Pancreas (tissue), 10 donors: ENCODE measurements at regions not wholly inside any gene's neighbourhood (a gene's known extent, or its start where the extent isn't known, plus 50 kb on each side); places are given as distances from the start of the nearest gene placed in this dataset.

Experiments
- ATAC-seq, 4 donors: fragments of 200-7000 bp; cut with Tn5 transposase; one replicate each; pipeline versions ENCODE4 v1.8.0 to v1.9.1; 2020; ENCODE audit warnings: mild to moderate bottlenecking in 4 of 4, moderate library complexity in 4 of 4
- DNase-seq, 6 donors: peaks; one replicate each; pipeline ENCODE4 v3.0.0-alpha.2; 2020
- FAIRE-seq: peaks from 2 replicates; lab custom pipeline; 2012; peaks lifted over from hg19 to GRCh38; lab: Jason Lieb, UNC
- H3K27ac ChIP-seq, 4 donors: fragments of 200-600 bp; sonication (generic); 1 replicate in 3 of 4; 2 replicates in 1 of 4; pipeline versions ENCODE4 v1.5.0 to v1.8.0; 2020
- H3K27me3 ChIP-seq, 4 donors: fragments of 200-600 bp; one replicate each; pipeline ENCODE4 v1.8.0; 2021
- H3K36me3 ChIP-seq, 3 donors: fragments of 200-600 bp; sonication (generic) in 1 of 3; one replicate each; pipeline versions ENCODE4 v1.5.0 to v1.8.0; 2020 to 2021
- H3K4me1 ChIP-seq, 3 donors: fragments of 200-600 bp; one replicate each; pipeline ENCODE4 v1.8.0; 2021
- H3K4me3 ChIP-seq, 4 donors: fragments of 200-600 bp; sonication (generic) in 2 of 4; one replicate each; pipeline versions ENCODE4 v1.5.0 to v1.8.0; 2020 to 2021
- H3K9me3 ChIP-seq, 4 donors: fragments of 200-600 bp; one replicate each; pipeline ENCODE4 v1.8.0; 2021
- WGBS, 2 donors: extraction: QIAGEN DNeasy Blood & Tissue Kit; methylation state at CpG; one replicate each; pipeline ENCODE4 v1.1.7; 2013; 5-methylcytosine and 5-hydroxymethylcytosine counted together
- intact Hi-C, 3 donors: fragments of 100-400 bp; cut with DNase I; formaldehyde crosslinking; loops; one replicate each; pipeline versions ENCODE4 v1.11.1 to v1.14.2; 2022
- TF ChIP-seq, protein P1 (sequence below), 4 donors: fragments of 200-600 bp; sonication (generic) in 3 of 4; IDR thresholded peaks; one replicate each; pipeline versions ENCODE4 v1.5.0 to v1.8.0; 2021; ENCODE audit warnings: antibody characterized with exemption in 4 of 4
- donor health status: healthy with polysubstance abuse.
- donor health status: DM: no; HTN: no; CAD: no; lungs with moderate emphysema.
- donor health status: DM: no; HTN: no; CAD: no.
- donor health status: control.
- donor health status: control.
- donor health status: Bipolar disorder and iron deficiency.
- donor health status: DM: yes; HTN: yes; CAD: no.
- donor health status: DM: no; HTN: no; CAD: no.
- donor health status: DM: no; HTN: no; CAD: no.
- donor health status: DM: yes; HTN: yes; CAD: no.

DNA sequence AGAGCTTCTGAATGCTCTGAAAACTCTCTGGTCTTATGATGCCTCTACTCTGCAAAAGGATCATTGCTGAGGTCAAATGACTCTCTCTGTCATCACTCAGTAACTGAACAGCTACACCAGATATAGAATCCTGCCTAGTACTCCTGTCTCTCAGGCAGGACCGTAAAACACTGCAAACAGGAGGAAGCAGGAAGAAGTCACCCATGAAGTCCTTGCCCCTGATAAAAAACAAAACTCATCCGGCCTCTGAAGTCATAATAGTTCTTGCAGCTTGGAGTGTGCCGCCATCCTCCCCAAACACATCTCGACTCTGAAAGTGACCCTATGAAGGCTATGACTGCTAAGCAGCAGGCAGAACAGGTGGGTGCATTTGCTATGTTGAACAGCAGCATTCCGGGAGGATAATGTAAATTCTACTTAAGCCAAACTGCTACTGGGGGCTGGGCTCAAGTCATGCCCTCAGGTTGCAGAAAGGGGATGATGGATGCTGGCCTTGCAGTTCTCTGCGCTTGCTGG, 81.9 kb upstream of the FAM169A start:
- H3K27me3 ChIP-seq, result no peaks in the 10 kb centered on the region
- H3K9me3 ChIP-seq, result no peaks in the 10 kb centered on the region
- peak; percentile 15 to 39 (median 23) for ATAC-seq
- no peak for FAIRE-seq
- intact Hi-C loops, result loop anchor here in 1 of 3 donors (10.0 kb wide), 1 partner anchor 97 kb away; no protein-coding TSS in a partner anchor
- DNase-seq, result no peak
- peaks cover 7 to 21% (median 18%) of the 10 kb centered on the region in 3 donors for H3K4me1 ChIP-seq
- TF ChIP-seq, protein P1, sequence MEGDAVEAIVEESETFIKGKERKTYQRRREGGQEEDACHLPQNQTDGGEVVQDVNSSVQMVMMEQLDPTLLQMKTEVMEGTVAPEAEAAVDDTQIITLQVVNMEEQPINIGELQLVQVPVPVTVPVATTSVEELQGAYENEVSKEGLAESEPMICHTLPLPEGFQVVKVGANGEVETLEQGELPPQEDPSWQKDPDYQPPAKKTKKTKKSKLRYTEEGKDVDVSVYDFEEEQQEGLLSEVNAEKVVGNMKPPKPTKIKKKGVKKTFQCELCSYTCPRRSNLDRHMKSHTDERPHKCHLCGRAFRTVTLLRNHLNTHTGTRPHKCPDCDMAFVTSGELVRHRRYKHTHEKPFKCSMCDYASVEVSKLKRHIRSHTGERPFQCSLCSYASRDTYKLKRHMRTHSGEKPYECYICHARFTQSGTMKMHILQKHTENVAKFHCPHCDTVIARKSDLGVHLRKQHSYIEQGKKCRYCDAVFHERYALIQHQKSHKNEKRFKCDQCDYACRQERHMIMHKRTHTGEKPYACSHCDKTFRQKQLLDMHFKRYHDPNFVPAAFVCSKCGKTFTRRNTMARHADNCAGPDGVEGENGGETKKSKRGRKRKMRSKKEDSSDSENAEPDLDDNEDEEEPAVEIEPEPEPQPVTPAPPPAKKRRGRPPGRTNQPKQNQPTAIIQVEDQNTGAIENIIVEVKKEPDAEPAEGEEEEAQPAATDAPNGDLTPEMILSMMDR (IDR thresholded peaks at IDR 0.05), result no peak
- H3K36me3 ChIP-seq, result no peaks in the 10 kb centered on the region
- WGBS, 2 donors, result 51 to 56% methylated on average over 6 of the region's 6 CpGs
- H3K27ac ChIP-seq, result peak overlapping the region in 3 of 4 donors; percentile 33 to 70 (median 59)
- no peak overlapping the region for H3K4me3 ChIP-seq

DNA sequence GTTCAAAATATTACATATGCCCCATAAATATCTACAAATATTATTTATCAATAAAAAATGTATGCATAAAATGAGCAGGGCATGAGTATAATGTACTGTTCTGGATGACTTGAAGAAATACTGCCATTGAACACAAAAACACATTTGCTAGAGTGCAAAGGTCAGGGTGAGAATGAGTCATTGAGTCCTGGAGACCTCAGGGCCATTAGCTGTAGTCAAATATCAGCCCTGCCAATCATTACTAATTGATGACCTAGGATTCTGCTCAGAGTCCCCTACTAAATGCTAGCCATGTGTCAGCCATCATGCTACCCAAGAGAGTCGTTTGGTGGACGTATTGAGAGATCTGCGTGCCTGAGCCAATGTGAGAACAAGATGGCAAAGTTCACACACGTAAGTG, 80.3 kb upstream of the FAM169A start:
- Histone ChIP-seq H3K27me3 (no peaks in the 10 kb centered on the region), H3K27ac (no peak overlapping the region), H3K4me1 (peaks cover 7 to 21% (median 18%) of the 10 kb centered on the region in 3 donors), H3K9me3 (no peaks in the 10 kb centered on the region), H3K36me3 (no peaks in the 10 kb centered on the region), H3K4me3 (no peak overlapping the region)
- TF ChIP-seq, protein P1 (IDR thresholded peaks at IDR 0.05), result no peak
- no peak for ATAC-seq
- DNase-seq, result no peak
- WGBS, 2 donors, result 64 to 75% methylated on average over 4 of the region's 4 CpGs
- FAIRE-seq, result no peak
- intact Hi-C loops, result loop anchor here in 1 of 3 donors (10.0 kb wide), 1 partner anchor 98 kb away; no protein-coding TSS in a partner anchor

DNA sequence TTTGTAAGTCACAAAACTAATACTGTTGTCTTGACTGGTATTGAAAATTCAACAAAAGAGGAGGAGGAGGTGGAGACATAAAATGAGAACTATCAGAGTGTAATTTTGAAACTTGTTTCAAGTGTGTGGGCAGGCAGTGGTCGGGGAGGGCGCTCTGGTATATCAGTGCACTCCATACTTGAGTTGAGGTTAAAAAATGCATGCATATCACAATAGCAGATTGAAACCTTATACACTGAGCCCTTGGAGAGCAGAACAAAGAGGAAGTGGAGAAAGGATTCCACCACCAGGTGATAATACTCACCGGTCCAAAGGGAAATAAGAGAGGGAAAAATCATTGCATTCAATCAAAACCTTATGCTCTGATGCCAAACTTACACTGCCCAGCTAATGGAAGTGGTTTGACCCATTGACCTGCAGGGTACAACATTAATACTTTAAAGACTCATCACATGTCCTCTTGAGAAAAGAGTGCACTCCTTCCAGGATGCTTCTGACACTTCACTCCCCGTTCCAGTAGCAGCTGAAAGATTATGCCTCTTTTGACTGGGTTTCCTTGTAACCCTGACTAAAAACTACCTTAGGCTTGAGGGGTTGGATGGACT, 79.5 kb upstream of the FAM169A start:
- H3K4me1 ChIP-seq, result peaks cover 7 to 21% (median 18%) of the 10 kb centered on the region in 3 donors
- intact Hi-C loops, result loop anchor here in 1 of 3 donors (10.0 kb wide), 1 partner anchor 99 kb away; no protein-coding TSS in a partner anchor
- no peak for FAIRE-seq
- no peak overlapping the region for H3K4me3 ChIP-seq
- TF ChIP-seq, protein P1 (IDR thresholded peaks at IDR 0.05), result no peak
- H3K27me3 ChIP-seq, result no peaks in the 10 kb centered on the region
- ATAC-seq, result no peak
- H3K9me3 ChIP-seq, result no peaks in the 10 kb centered on the region
- DNase-seq, result no peak
- WGBS, 2 donors, result 79 to 85% methylated on average over 4 of the region's 4 CpGs
- H3K27ac ChIP-seq, result no peak overlapping the region
- H3K36me3 ChIP-seq, result no peaks in the 10 kb centered on the region

DNA sequence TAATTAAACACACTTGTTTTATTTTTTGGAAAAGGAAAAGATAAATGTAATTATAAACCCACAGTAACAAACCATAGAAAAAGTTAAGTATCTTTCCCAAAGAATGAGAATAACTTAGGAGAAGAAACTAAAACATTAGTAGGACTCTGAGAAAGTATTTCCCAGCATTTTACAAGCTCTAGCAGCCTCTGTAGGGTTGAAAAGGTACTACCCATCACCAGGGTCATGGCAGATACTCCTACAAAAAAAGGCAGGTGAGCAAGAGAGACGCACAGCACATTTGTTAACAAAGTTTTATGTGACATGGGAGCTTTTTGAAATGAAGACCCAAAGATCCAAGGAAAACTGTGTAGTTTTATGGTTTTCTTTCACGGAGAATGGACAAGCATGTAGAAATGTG, 77.7 kb upstream of the FAM169A start:
- TF ChIP-seq, protein P1 (IDR thresholded peaks at IDR 0.05), result no peak
- no peak overlapping the region for H3K27ac ChIP-seq
- intact Hi-C loops, result loop anchor here in 1 of 3 donors (10.0 kb wide), 1 partner anchor 101 kb away; no protein-coding TSS in a partner anchor
- no peak overlapping the region for H3K4me3 ChIP-seq
- no peaks in the 10 kb centered on the region for H3K36me3 ChIP-seq
- DNase-seq (no peak), FAIRE-seq (no peak), ATAC-seq (no peak)
- 82 to 93% methylated on average over 2 of the region's 2 CpGs for WGBS, 2 donors
- H3K4me1 ChIP-seq, result peaks cover 7 to 12% (median 7%) of the 10 kb centered on the region in 3 donors
- no peaks in the 10 kb centered on the region for H3K27me3 ChIP-seq
- no peaks in the 10 kb centered on the region for H3K9me3 ChIP-seq
